C4-2B (cell line): ENCODE measurements at regions not wholly inside any gene's neighbourhood (a gene's known extent, or its start where the extent isn't known, plus 50 kb on each side); places are given as distances from the start of the nearest gene placed in this dataset.

ENCODE experiments used
- H3K27ac ChIP-seq: fragments of 450-650 bp; 2 replicates; pipeline ENCODE4 v1.5.1; 2017
- CTCF ChIP-seq: fragments of 450-650 bp; conservative IDR thresholded peaks from 2 replicates; pipeline ENCODE4 v1.5.1; 2017; ENCODE audit warnings: mild to moderate bottlenecking
- ZFX ChIP-seq: fragments of 450-650 bp; IDR thresholded peaks from 2 replicates; pipeline ENCODE4 v1.6.1; 2017

- TF ChIP-seq ZFX (no peak), CTCF (no peak)
- no peak overlapping the region for H3K27ac ChIP-seq
These were observed 620.4 kb downstream of the BRD1 start for GRCh38 chr22:49207008-49208003.

GRCh38 chr22:49206281-49206680, 621.4 kb downstream of the BRD1 start:
- no peak for TF ChIP-seq CTCF
- no peak for TF ChIP-seq ZFX
- H3K27ac ChIP-seq: no peak overlapping the region

GRCh38 chr22:49205483-49205800, 622.2 kb downstream of the BRD1 start:
- no peak overlapping the region for H3K27ac ChIP-seq
- TF ChIP-seq CTCF (no peak), ZFX (no peak)

GRCh38 chr22:49204599-49205482, 622.8 kb downstream of the BRD1 start:
- H3K27ac ChIP-seq: no peak overlapping the region
- TF ChIP-seq ZFX (no peak), CTCF (no peak)

- TF ChIP-seq CTCF (no peak), ZFX (no peak)
- H3K27ac ChIP-seq: no peak overlapping the region
These were observed 623.6 kb downstream of the BRD1 start for GRCh38 chr22:49203859-49204598.

GRCh38 chr22:49203091-49203858, 624.4 kb downstream of the BRD1 start:
- TF ChIP-seq CTCF: no peak
- no peak for TF ChIP-seq ZFX
- no peak overlapping the region for H3K27ac ChIP-seq
